Stomach (tissue), 8 donors: ENCODE measurements at regions not wholly inside any gene's neighbourhood (a gene's known extent, or its start where the extent isn't known, plus 50 kb on each side); places are given as distances from the start of the nearest gene placed in this dataset.

Experiments
- DNase-seq, 2 donors: peaks; one replicate each; pipeline versions ENCODE4 v3.0.0 to v3.0.0-alpha.2; 2013 to 2019
- H3K27ac ChIP-seq, 5 donors: fragments of 200-600 bp in 4 of 5; sonication (generic) in 4 of 5; one replicate each; pipeline ENCODE4 v1.5.1; 2013 to 2019; ENCODE audit warnings: mild to moderate bottlenecking in 1 of 5, moderate library complexity in 1 of 5
- H3K27me3 ChIP-seq, 3 donors: fragments of 200-600 bp; sonication (generic); one replicate each; pipeline ENCODE4 v1.5.1; 2017 to 2019; ENCODE audit warnings: mixed run types in 1 of 3
- H3K36me3 ChIP-seq, 4 donors: fragments of 200-600 bp; sonication (generic); 1 replicate in 3 of 4; 2 replicates in 1 of 4; pipeline ENCODE4 v1.5.1; 2016 to 2019
- H3K4me1 ChIP-seq, 4 donors: fragments of 200-600 bp; sonication (generic); one replicate each; pipeline ENCODE4 v1.5.1; 2016 to 2019
- H3K4me3 ChIP-seq, 4 donors: fragments of 200-600 bp; sonication (generic) in 3 of 4; one replicate each; pipeline ENCODE4 v1.5.1; 2016 to 2019; ENCODE audit warnings: mild to moderate bottlenecking in 1 of 4
- H3K9me3 ChIP-seq, 4 donors: fragments of 200-600 bp; sonication (generic); one replicate each; pipeline ENCODE4 v1.5.1; 2016 to 2019
- EP300 ChIP-seq: sonication (generic); formaldehyde crosslinking; IDR thresholded peaks from one replicate; pipeline ENCODE4 v1.6.1; 2017; ENCODE audit warnings: antibody characterized with exemption
- POLR2A ChIP-seq, 4 donors: fragments of 450-650 bp; IDR thresholded peaks; one replicate each; pipeline ENCODE4 v1.6.1; 2016; ENCODE audit warnings: antibody characterized with exemption in 4 of 4, control low read depth in 2 of 4, mild to moderate bottlenecking in 1 of 4, moderate library complexity in 1 of 4
- POLR2AphosphoS5 ChIP-seq, 3 donors: sonication (generic); formaldehyde crosslinking; IDR thresholded peaks; one replicate each; pipeline ENCODE4 v1.6.1; 2016; ENCODE audit warnings: antibody characterized with exemption in 3 of 3
- WGBS, 5 donors: extraction: QIAGEN DNeasy Blood & Tissue Kit in 3 of 5; methylation state at CpG; one replicate each; pipeline versions ENCODE4 v1.1.5 to v1.1.7; 2013 to 2018; 5-methylcytosine and 5-hydroxymethylcytosine counted together
- intact Hi-C: fragments of 100-400 bp; cut with DNase I; formaldehyde crosslinking; loops from one replicate; pipeline ENCODE4 v1.15.1; 2023; ENCODE audit warnings: low total_unique reads
- TF ChIP-seq, protein P1 (sequence below), 7 experiments: fragments of 450-650 bp in 4 of 7; fragments of 200-600 bp in 3 of 7; sonication (generic) in 3 of 7; IDR thresholded peaks; one replicate each; pipeline ENCODE4 v1.5.1; 2016 to 2019; ENCODE audit warnings: antibody characterized with exemption in 7 of 7, control low read depth in 2 of 7, mild to moderate bottlenecking in 1 of 7
- donor health status: healthy with polysubstance abuse.
- donor health status: Bipolar disorder and iron deficiency.
- donor health status: healthy.

DNA sequence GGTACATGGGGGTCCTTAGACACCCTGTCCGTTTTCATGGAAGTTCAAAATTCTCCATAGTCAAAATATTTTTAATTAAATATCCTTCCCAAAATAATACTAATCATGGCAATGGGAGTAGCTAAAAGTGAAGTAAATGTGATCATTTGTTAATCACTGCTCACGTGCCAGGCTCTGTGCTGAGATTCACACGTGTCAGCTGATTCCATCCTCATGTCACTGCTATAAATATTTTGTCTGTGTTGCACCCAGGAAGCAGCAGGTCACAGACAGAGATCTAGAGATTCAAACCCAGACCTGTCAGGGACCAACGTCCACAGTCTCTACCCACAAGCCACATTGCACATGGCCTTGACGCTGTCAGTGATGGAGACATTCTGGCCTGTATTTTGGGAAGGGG, 74.3 kb downstream of the KLHDC7A start:
- TF ChIP-seq, protein P1, sequence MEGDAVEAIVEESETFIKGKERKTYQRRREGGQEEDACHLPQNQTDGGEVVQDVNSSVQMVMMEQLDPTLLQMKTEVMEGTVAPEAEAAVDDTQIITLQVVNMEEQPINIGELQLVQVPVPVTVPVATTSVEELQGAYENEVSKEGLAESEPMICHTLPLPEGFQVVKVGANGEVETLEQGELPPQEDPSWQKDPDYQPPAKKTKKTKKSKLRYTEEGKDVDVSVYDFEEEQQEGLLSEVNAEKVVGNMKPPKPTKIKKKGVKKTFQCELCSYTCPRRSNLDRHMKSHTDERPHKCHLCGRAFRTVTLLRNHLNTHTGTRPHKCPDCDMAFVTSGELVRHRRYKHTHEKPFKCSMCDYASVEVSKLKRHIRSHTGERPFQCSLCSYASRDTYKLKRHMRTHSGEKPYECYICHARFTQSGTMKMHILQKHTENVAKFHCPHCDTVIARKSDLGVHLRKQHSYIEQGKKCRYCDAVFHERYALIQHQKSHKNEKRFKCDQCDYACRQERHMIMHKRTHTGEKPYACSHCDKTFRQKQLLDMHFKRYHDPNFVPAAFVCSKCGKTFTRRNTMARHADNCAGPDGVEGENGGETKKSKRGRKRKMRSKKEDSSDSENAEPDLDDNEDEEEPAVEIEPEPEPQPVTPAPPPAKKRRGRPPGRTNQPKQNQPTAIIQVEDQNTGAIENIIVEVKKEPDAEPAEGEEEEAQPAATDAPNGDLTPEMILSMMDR (IDR thresholded peaks at IDR 0.05) = no peak
- TF ChIP-seq POLR2A (IDR thresholded peaks at IDR 0.05) = no peak
- no peak for TF ChIP-seq EP300
- TF ChIP-seq POLR2AphosphoS5 (IDR thresholded peaks at IDR 0.05) = no peak
- DNase-seq = no peak
- Histone ChIP-seq H3K36me3 (no peaks in the 10 kb centered on the region), H3K27ac (no peak overlapping the region), H3K4me1 (peaks cover 6 to 20% (median 14%) of the 10 kb centered on the region in 4 donors), H3K27me3 (peaks cover 5 to 94% (median 26%) of the 10 kb centered on the region in 3 donors), H3K4me3 (no peak overlapping the region), H3K9me3 (no peaks in the 10 kb centered on the region)
- intact Hi-C loops = no loop called here
- 74 to 79% (median 76%) methylated on average over 5 of the region's 5 CpGs for WGBS, 5 donors

GRCh38 chr1:18556364-18556763, 74.3 kb upstream of the PAX7 start:
- Histone ChIP-seq H3K4me3 (no peak overlapping the region), H3K27me3 (peaks cover 5 to 97% (median 28%) of the 10 kb centered on the region in 3 donors), H3K4me1 (peaks cover 6 to 20% (median 14%) of the 10 kb centered on the region in 4 donors), H3K36me3 (no peaks in the 10 kb centered on the region), H3K9me3 (no peaks in the 10 kb centered on the region), H3K27ac (no peak overlapping the region)
- peak in 1 of 2 donors; percentile 26 for DNase-seq
- TF ChIP-seq, protein P1 (IDR thresholded peaks at IDR 0.05) = peak in 1 of 7 experiments; percentile 20
- TF ChIP-seq POLR2AphosphoS5 (IDR thresholded peaks at IDR 0.05) = no peak
- 44 to 55% (median 50%) methylated on average over 4 of the region's 4 CpGs for WGBS, 5 donors
- intact Hi-C loops = no loop called here

DNA sequence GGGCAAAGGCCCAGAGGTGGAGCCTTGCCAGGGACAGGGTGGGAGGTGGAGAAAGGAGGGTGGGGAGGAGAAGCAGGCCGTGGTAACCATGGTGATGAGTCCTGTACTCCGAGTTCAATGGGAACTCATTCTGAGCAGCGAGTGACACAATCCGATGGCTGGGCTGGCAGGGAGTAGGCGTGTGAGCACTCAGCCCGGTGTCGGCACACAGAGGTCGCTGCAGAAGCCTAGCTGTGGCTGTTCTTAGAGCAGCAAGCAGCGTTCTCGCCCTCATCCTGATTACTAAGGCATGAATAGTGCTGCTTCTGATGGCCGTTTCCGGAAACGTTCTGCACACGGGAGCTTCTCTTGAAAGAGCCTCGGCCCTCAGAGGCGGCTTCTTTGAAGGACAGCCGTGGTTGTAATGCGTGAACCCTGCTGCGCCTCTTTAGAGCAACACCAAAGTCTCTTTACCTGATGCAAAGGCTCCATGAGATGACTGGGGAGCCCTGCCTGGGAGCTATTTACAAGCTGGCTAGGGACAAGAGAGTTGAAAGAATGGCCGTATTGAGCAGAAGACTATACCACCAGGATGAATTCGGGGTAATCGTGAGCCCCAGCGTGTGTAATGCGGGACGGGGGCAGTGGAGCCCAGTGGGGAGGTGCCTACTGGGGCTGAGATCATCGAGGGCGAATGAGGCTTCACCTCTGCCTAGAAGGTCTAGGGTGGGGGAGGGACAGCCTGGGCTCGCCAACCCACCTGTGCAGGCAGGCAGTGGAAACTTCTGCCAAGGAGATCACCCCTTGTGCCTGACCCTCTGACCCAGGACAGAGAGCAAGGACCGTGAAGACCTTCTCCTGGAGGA, 72.8 kb upstream of the PAX7 start:
- no peaks in the 10 kb centered on the region for H3K9me3 ChIP-seq
- no peak overlapping the region for H3K27ac ChIP-seq
- DNase-seq = peak; percentile 35 to 42
- peaks cover 5 to 99% (median 37%) of the 10 kb centered on the region in 3 donors for H3K27me3 ChIP-seq
- WGBS, 5 donors = 4 to 9% (median 5%) methylated on average over 20 to 29 of the region's 29 CpGs
- H3K36me3 ChIP-seq = no peaks in the 10 kb centered on the region
- intact Hi-C loops = no loop called here
- TF ChIP-seq EP300 (no peak), POLR2AphosphoS5 (IDR thresholded peaks at IDR 0.05) (no peak), POLR2A (IDR thresholded peaks at IDR 0.05) (no peak)
- TF ChIP-seq, protein P1 (IDR thresholded peaks at IDR 0.05) = no peak
- peak overlapping the region in 1 of 4 donors; percentile 13 for H3K4me3 ChIP-seq
- H3K4me1 ChIP-seq = peaks cover 6 to 20% (median 14%) of the 10 kb centered on the region in 4 donors

- H3K27me3 ChIP-seq = peaks cover 5 to 98% (median 37%) of the 10 kb centered on the region in 3 donors
- H3K4me1 ChIP-seq = peaks cover 6 to 15% (median 11%) of the 10 kb centered on the region in 4 donors
- H3K9me3 ChIP-seq = no peaks in the 10 kb centered on the region
- no peak overlapping the region for H3K27ac ChIP-seq
- no peaks in the 10 kb centered on the region for H3K36me3 ChIP-seq
- DNase-seq = no peak
- no peak for TF ChIP-seq POLR2A (IDR thresholded peaks at IDR 0.05)
- TF ChIP-seq EP300 = no peak
- TF ChIP-seq, protein P1 (IDR thresholded peaks at IDR 0.05) = no peak
- TF ChIP-seq POLR2AphosphoS5 (IDR thresholded peaks at IDR 0.05) = no peak
- WGBS, 5 donors = 40 to 50% (median 43%) methylated on average over 5 of the region's 5 CpGs
- H3K4me3 ChIP-seq = no peak overlapping the region
- intact Hi-C loops = no loop called here
Measured at GRCh38 chr1:18560692-18561091, 70.0 kb upstream of the PAX7 start.
